IMR-90 (cell line): ENCODE measurements at regions not wholly inside any gene's neighbourhood (a gene's known extent, or its start where the extent isn't known, plus 50 kb on each side); places are given as distances from the start of the nearest gene placed in this dataset.

ENCODE experiments used
- ATAC-seq: fragments of 200-7000 bp; cut with Tn5 transposase; 2 replicates; pipeline ENCODE4 v1.9.1; 2020; ENCODE audit warnings: low read depth, mild to moderate bottlenecking, moderate library complexity
- BruUV-seq: library from RNA; stranded (reverse); fragments of 400-500 nt; replicated peaks from 2 replicates; lab custom pipeline; 2021; lab: Mats Ljungman, UMichigan
- CTCF ChIA-PET: fragments of 300-600 bp; formaldehyde crosslinking; extraction: SDS; loops from one replicate; lab custom pipeline; 2021; ENCODE audit warnings: antibody characterized with exemption; lab: Yijun Ruan, JAX
- POLR2A ChIA-PET: fragments of 300-600 bp; sonication (Branson Sonifier 250); formaldehyde crosslinking; loops from one replicate; lab custom pipeline; 2022; ENCODE audit warnings: antibody characterized with exemption; ENCODE audit not compliant: unreplicated experiment; lab: Charles Lee
- DNase-seq: peaks from one replicate; pipeline ENCODE4 v3.0.0; 2013
- H2AFZ ChIP-seq: replicated peaks from 2 replicates; pipeline ENCODE3; 2013; ENCODE audit warnings: low read length, mild to moderate bottlenecking; ENCODE audit not compliant: poor library complexity
- H2AK5ac ChIP-seq: 2 replicates; pipeline ENCODE4 v1.6.1; 2013; ENCODE audit warnings: low read depth, low read length, inconsistent platforms
- H2AK9ac ChIP-seq: replicated peaks from 2 replicates; pipeline ENCODE3; 2013; ENCODE audit warnings: mild to moderate bottlenecking, low read depth, low read length, moderate library complexity; ENCODE audit not compliant: poor library complexity
- H2BK120ac ChIP-seq: 2 replicates; pipeline ENCODE4 v1.6.1; 2013; ENCODE audit warnings: low read depth, low read length, inconsistent platforms
- H2BK15ac ChIP-seq: 3 replicates; pipeline ENCODE4 v1.6.1; 2013; ENCODE audit warnings: low read depth, low read length, inconsistent platforms
- H2BK20ac ChIP-seq: 2 replicates; pipeline ENCODE4 v1.6.1; 2013; ENCODE audit warnings: low read depth, mild to moderate bottlenecking, inconsistent platforms, low read length, moderate library complexity
- H2BK5ac ChIP-seq: 2 replicates; pipeline ENCODE4 v1.6.1; 2013; ENCODE audit warnings: mild to moderate bottlenecking, low read depth, low read length, inconsistent platforms; ENCODE audit not compliant: poor library complexity, severe bottlenecking
- H3K14ac ChIP-seq: replicated peaks from 2 replicates; pipeline ENCODE4 v1.6.1; 2013; ENCODE audit warnings: low read depth, low read length, inconsistent platforms
- H3K18ac ChIP-seq: 2 replicates; pipeline ENCODE4 v1.6.1; 2013; ENCODE audit warnings: low read depth, low read length, control low read depth
- H3K23ac ChIP-seq: 2 replicates; pipeline ENCODE4 v1.6.1; 2013; ENCODE audit warnings: low read depth, low read length, inconsistent platforms
- H3K27ac ChIP-seq: 2 replicates; pipeline ENCODE4 v1.5.1; 2013; ENCODE audit warnings: mild to moderate bottlenecking, control low read depth, low read length; ENCODE audit not compliant: insufficient read depth
- H3K27me3 ChIP-seq: 2 replicates; pipeline ENCODE4 v1.6.1; 2013; ENCODE audit warnings: low read length; ENCODE audit not compliant: control insufficient read depth, insufficient read depth
- H3K36me3 ChIP-seq: 2 replicates; pipeline ENCODE4 v1.6.1; 2013; ENCODE audit warnings: low read length, mixed read lengths; ENCODE audit not compliant: control insufficient read depth, insufficient read depth
- H3K4ac ChIP-seq: 2 replicates; pipeline ENCODE4 v1.6.1; 2013; ENCODE audit warnings: low read depth, low read length, inconsistent platforms
- H3K4me1 ChIP-seq: 2 replicates; pipeline ENCODE4 v1.6.1; 2013; ENCODE audit warnings: low read length, mixed read lengths; ENCODE audit not compliant: control insufficient read depth, insufficient read depth
- H3K4me2 ChIP-seq: 2 replicates; pipeline ENCODE4 v1.6.1; 2013; ENCODE audit warnings: low read depth, mild to moderate bottlenecking, control low read depth, low read length, moderate library complexity
- H3K4me3 ChIP-seq: 2 replicates; pipeline ENCODE4 v1.5.1; 2013; ENCODE audit warnings: low read depth, mild to moderate bottlenecking, control low read depth, low read length, moderate library complexity; ENCODE audit not compliant: insufficient read depth
- H3K56ac ChIP-seq: 2 replicates; pipeline ENCODE4 v1.6.1; 2013; ENCODE audit warnings: low read length, inconsistent platforms; ENCODE audit not compliant: insufficient read depth; ENCODE audit errors: extremely low read depth
- H3K79me1 ChIP-seq, 2 experiments: 2 replicates each; pipeline ENCODE4 v1.6.1; 2013; ENCODE audit warnings: low read length in 2 of 2, inconsistent platforms in 1 of 2, low read depth in 1 of 2
- H3K9ac ChIP-seq: 2 replicates; pipeline ENCODE4 v1.6.1; 2013; ENCODE audit warnings: low read depth, low read length, control low read depth
- H3K9me1 ChIP-seq: 2 replicates; pipeline ENCODE4 v1.6.1; 2013; ENCODE audit warnings: low read length, inconsistent platforms; ENCODE audit not compliant: insufficient read depth
- H3K9me3 ChIP-seq: 2 replicates; pipeline ENCODE4 v1.6.1; 2013; ENCODE audit warnings: low read length; ENCODE audit not compliant: control insufficient read depth, insufficient read depth
- H4K20me1 ChIP-seq: 2 replicates; pipeline ENCODE4 v1.6.1; 2013; ENCODE audit warnings: low read length, inconsistent platforms; ENCODE audit not compliant: insufficient read depth
- H4K5ac ChIP-seq: 2 replicates; pipeline ENCODE4 v1.6.1; 2013; ENCODE audit warnings: mild to moderate bottlenecking, low read depth, low read length, control low read depth
- H4K8ac ChIP-seq, 2 experiments: 2 replicates each; pipeline ENCODE4 v1.6.1; 2013; ENCODE audit warnings: low read depth in 2 of 2, low read length in 2 of 2, control low read depth in 1 of 2, inconsistent platforms in 1 of 2
- H4K91ac ChIP-seq: 2 replicates; pipeline ENCODE4 v1.6.1; 2013; ENCODE audit warnings: low read depth, low read length, inconsistent platforms; ENCODE audit not compliant: insufficient read depth
- BHLHE40 ChIP-seq: fragments of 150-350 bp; IDR thresholded peaks from 2 replicates; pipeline ENCODE4 v1.6.1; 2016; ENCODE audit warnings: mild to moderate bottlenecking, low read depth, low read length
- CEBPB ChIP-seq: IDR thresholded peaks from 2 replicates; pipeline ENCODE4 v1.6.1; 2012; ENCODE audit warnings: low read depth, low read length, improper control_type of control experiment
- CHD1 ChIP-seq: IDR thresholded peaks from 2 replicates; pipeline ENCODE4 v1.6.1; 2012; ENCODE audit warnings: low read depth, low read length, improper control_type of control experiment
- FOS ChIP-seq: fragments of 150-350 bp; IDR thresholded peaks from 2 replicates; pipeline ENCODE4 v1.6.1; 2016; ENCODE audit warnings: low read depth, low read length
- MAFK ChIP-seq: IDR thresholded peaks from 2 replicates; pipeline ENCODE4 v1.6.1; 2012; ENCODE audit warnings: low read depth, low read length, improper control_type of control experiment
- MAZ ChIP-seq: IDR thresholded peaks from 2 replicates; pipeline ENCODE4 v1.6.1; 2012; ENCODE audit warnings: low read depth, mild to moderate bottlenecking, low read length, improper control_type of control experiment, moderate library complexity, borderline replicate concordance
- MXI1 ChIP-seq: IDR thresholded peaks from 2 replicates; pipeline ENCODE4 v1.6.1; 2012; ENCODE audit warnings: low read depth, mild to moderate bottlenecking, low read length, moderate library complexity, borderline replicate concordance
- NFE2L2 ChIP-seq: fragments of 150-350 bp; IDR thresholded peaks from 2 replicates; pipeline ENCODE4 v1.6.1; 2016; ENCODE audit warnings: low read depth, mild to moderate bottlenecking, low read length
- POLR2A ChIP-seq: IDR thresholded peaks from 2 replicates; pipeline ENCODE4 v1.6.1; 2012; ENCODE audit warnings: mild to moderate bottlenecking, low read depth, low read length
- RAD21 ChIP-seq: IDR thresholded peaks from 2 replicates; pipeline ENCODE4 v1.6.1; 2012; ENCODE audit warnings: low read length, improper control_type of control experiment
- RCOR1 ChIP-seq: IDR thresholded peaks from 2 replicates; pipeline ENCODE4 v1.6.1; 2012; ENCODE audit warnings: mild to moderate bottlenecking, low read length, improper control_type of control experiment; ENCODE audit not compliant: insufficient replicate concordance
- RFX5 ChIP-seq: IDR thresholded peaks from 2 replicates; pipeline ENCODE4 v1.8.0; 2012; ENCODE audit warnings: low read depth, mild to moderate bottlenecking, low read length, moderate library complexity
- SMC3 ChIP-seq: fragments of 150-350 bp; IDR thresholded peaks from 2 replicates; pipeline ENCODE4 v1.6.1; 2016; ENCODE audit warnings: low read depth, mild to moderate bottlenecking, antibody characterized with exemption, low read length, moderate library complexity
- WGBS, 2 experiments: methylation state at CpG; one replicate each; pipeline versions ENCODE4 v1.1.5 to v1.1.7; 2013; ENCODE audit warnings: missing lambda C conversion rate in 2 of 2; ENCODE audit not compliant: insufficient read length in 1 of 2; ENCODE audit errors: extremely low coverage in 2 of 2; 5-methylcytosine and 5-hydroxymethylcytosine counted together
- dilution Hi-C: fragments of 300-500 bp; cut with HindIII; formaldehyde crosslinking; loops from one replicate; pipeline ENCODE4 v1.14.3; 2018; ENCODE audit warnings: low sequenced_read_pairs; ENCODE audit not compliant: unreplicated experiment
- in situ Hi-C: fragments of 300-500 bp; cut with MboI; formaldehyde crosslinking; loops from 3 replicates; pipeline ENCODE4 v1.14.3; 2019; ENCODE audit warnings: low sequenced_read_pairs, inconsistent platforms, mixed read lengths
- intact Hi-C: fragments of 100-400 bp; cut with micrococcal nuclease; formaldehyde crosslinking; loops from 2 replicates; pipeline ENCODE4 v1.10.0; 2022
- TF ChIP-seq, protein P1 (sequence below): conservative IDR thresholded peaks from 2 replicates; pipeline ENCODE4 v1.5.1; 2012; ENCODE audit warnings: mild to moderate bottlenecking, low read depth, low read length, improper control_type of control experiment
- TF ChIP-seq, protein P2 (sequence below): fragments of 150-350 bp; IDR thresholded peaks from 2 replicates; pipeline ENCODE4 v1.6.1; 2017; ENCODE audit warnings: mild to moderate bottlenecking, antibody characterized with exemption, low read length, low read depth
- TF ChIP-seq, protein P3 (sequence below): fragments of 150-350 bp; IDR thresholded peaks from 2 replicates; pipeline ENCODE4 v1.6.1; 2016; ENCODE audit warnings: low read depth, mild to moderate bottlenecking, low read length, moderate library complexity, borderline replicate concordance

DNA sequence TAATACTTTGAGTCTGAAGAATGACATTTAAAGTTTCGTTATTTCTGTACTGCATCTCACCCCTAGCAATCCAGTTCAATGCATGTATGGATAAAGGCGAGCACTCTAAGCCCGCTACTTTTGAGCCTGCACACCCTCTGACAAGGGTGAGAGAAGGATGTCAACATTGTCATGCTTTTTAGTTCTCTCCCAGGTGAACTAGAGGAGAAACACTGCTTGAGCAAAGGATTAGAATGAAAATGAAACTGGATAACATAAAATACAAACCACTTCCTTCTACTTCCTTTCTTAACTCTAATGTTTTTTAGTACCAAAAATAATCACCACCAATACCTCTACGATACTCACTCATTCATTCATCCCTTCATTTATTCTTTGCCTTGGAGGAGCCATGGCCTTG, 588.7 kb upstream of the NR2F2 start:
- in situ Hi-C loops, result no loop called here
- intact Hi-C loops, result no loop called here
- H2AFZ ChIP-seq, result no peak overlapping the region

More for the DNA sequence above, 588.7 kb upstream of the NR2F2 start:
- Histone ChIP-seq H3K4me3 (no peak overlapping the region), H3K23ac (no peak overlapping the region), H4K5ac (no peak overlapping the region), H3K79me1 (no peaks in the 10 kb centered on the region), H2BK120ac (no peak overlapping the region), H3K4me1 (no peaks in the 10 kb centered on the region), H3K9ac (no peak overlapping the region), H3K27ac (no peak overlapping the region), H3K18ac (no peak overlapping the region), H3K36me3 (no peaks in the 10 kb centered on the region), H4K91ac (no peak overlapping the region), H2BK20ac (no peak overlapping the region), H3K4ac (no peak overlapping the region), H4K20me1 (no peaks in the 10 kb centered on the region), H2BK15ac (no peak overlapping the region), H3K56ac (no peak overlapping the region), H3K4me2 (peak overlapping the region; percentile 52), H2AK5ac (no peak overlapping the region), H2AK9ac (no peak overlapping the region), H3K27me3 (no peaks in the 10 kb centered on the region), H3K9me1 (0 out of 2 replicates have a peak, but pooled peaks cover 3% of the 10 kb centered on the region), H2BK5ac (no peak overlapping the region), H3K9me3 (no peaks in the 10 kb centered on the region), H3K14ac (no peak overlapping the region), H4K8ac (no peak overlapping the region)
- CTCF ChIA-PET, result no interaction called here
- WGBS, 2 experiments, result 100% methylated on average over 1 of the region's 4 CpGs; no CpG with 5 or more reads in 1 of the 2 experiments
- POLR2A ChIA-PET, result no interaction called here
- ATAC-seq (no peak), DNase-seq (no peak)
- no TSS peak for BruUV-seq
- no peak for TF ChIP-seq CHD1
- TF ChIP-seq RAD21, result no peak
- TF ChIP-seq NFE2L2, result no peak
- no peak for TF ChIP-seq RFX5
- TF ChIP-seq MAZ, result no peak
- TF ChIP-seq POLR2A, result no peak
- TF ChIP-seq MXI1, result no peak
- no peak for TF ChIP-seq CEBPB
- TF ChIP-seq FOS, result no peak
- TF ChIP-seq, protein P1, sequence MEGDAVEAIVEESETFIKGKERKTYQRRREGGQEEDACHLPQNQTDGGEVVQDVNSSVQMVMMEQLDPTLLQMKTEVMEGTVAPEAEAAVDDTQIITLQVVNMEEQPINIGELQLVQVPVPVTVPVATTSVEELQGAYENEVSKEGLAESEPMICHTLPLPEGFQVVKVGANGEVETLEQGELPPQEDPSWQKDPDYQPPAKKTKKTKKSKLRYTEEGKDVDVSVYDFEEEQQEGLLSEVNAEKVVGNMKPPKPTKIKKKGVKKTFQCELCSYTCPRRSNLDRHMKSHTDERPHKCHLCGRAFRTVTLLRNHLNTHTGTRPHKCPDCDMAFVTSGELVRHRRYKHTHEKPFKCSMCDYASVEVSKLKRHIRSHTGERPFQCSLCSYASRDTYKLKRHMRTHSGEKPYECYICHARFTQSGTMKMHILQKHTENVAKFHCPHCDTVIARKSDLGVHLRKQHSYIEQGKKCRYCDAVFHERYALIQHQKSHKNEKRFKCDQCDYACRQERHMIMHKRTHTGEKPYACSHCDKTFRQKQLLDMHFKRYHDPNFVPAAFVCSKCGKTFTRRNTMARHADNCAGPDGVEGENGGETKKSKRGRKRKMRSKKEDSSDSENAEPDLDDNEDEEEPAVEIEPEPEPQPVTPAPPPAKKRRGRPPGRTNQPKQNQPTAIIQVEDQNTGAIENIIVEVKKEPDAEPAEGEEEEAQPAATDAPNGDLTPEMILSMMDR, result no peak
- TF ChIP-seq RCOR1, result no peak
- no peak for TF ChIP-seq MAFK
- TF ChIP-seq, protein P2, sequence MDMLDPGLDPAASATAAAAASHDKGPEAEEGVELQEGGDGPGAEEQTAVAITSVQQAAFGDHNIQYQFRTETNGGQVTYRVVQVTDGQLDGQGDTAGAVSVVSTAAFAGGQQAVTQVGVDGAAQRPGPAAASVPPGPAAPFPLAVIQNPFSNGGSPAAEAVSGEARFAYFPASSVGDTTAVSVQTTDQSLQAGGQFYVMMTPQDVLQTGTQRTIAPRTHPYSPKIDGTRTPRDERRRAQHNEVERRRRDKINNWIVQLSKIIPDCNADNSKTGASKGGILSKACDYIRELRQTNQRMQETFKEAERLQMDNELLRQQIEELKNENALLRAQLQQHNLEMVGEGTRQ, result no peak
- no peak for TF ChIP-seq BHLHE40
- TF ChIP-seq, protein P3, sequence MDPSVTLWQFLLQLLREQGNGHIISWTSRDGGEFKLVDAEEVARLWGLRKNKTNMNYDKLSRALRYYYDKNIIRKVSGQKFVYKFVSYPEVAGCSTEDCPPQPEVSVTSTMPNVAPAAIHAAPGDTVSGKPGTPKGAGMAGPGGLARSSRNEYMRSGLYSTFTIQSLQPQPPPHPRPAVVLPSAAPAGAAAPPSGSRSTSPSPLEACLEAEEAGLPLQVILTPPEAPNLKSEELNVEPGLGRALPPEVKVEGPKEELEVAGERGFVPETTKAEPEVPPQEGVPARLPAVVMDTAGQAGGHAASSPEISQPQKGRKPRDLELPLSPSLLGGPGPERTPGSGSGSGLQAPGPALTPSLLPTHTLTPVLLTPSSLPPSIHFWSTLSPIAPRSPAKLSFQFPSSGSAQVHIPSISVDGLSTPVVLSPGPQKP, result no peak
- TF ChIP-seq SMC3, result no peak
- dilution Hi-C loops, result no loop called here
